ENCODE measurements at regions not wholly inside any gene's neighbourhood (a gene's known extent, or its start where the extent isn't known, plus 50 kb on each side); places are given as distances from the start of the nearest gene placed in this dataset.

DNA sequence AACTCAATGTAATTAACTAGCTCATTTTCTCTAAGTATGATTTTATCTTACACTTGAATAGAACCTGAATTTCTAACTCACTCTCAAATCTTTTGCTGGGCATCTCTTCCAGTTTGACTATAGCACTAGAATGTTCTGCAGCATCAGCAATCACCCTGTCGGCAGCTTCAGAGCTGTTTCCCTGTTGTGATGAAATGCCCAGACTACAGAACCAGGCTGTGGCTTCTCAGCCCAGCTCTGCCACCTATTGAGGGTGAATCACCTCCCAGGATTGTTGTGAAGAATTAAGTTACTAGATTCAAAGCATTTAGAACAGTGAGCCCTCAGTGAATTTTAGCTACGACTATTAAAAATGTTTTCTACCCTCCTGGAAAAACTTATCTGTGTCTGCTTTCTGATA lies 90.4 kb upstream of the ANKRD55 start:
- Histone ChIP-seq H3K36me3 (ENCODE audit: insufficient read depth, low read length) (no peaks in the 10 kb centered on the region), H3K4me3 (ENCODE audit: low read length, poor library complexity, severe bottlenecking) (no peak overlapping the region), H3K9ac (ENCODE audit: low read depth, low read length, poor library complexity, severe bottlenecking) (no peak overlapping the region), H3K27me3 (ENCODE audit: insufficient read depth, low read length, poor library complexity, severe bottlenecking) (no peaks in the 10 kb centered on the region), H3F3A (ENCODE audit: low read depth) (peaks cover under 1% of the 10 kb centered on the region; the same call in 1 of the 2 replicates), H3K4me2 (ENCODE audit: low read depth, low read length, poor library complexity, severe bottlenecking) (no peak overlapping the region), H3K79me2 (ENCODE audit: insufficient read depth, low read length) (no peaks in the 10 kb centered on the region), H3K4me1 (ENCODE audit: insufficient read depth, low read length, poor library complexity, severe bottlenecking) (peaks cover 29% of the 10 kb centered on the region), H3K9me2 (replicated peaks; ENCODE audit: low read depth, low read length) (no peaks in the 10 kb centered on the region), H2AFZ (ENCODE audit: low read length) (no peak overlapping the region), H4K20me1 (ENCODE audit: insufficient read depth, low read length, poor library complexity, severe bottlenecking) (no peaks in the 10 kb centered on the region), H3K9me3 (ENCODE audit: insufficient read depth, low read depth, low read length) (no peaks in the 10 kb centered on the region)
- TF ChIP-seq, protein P1, sequence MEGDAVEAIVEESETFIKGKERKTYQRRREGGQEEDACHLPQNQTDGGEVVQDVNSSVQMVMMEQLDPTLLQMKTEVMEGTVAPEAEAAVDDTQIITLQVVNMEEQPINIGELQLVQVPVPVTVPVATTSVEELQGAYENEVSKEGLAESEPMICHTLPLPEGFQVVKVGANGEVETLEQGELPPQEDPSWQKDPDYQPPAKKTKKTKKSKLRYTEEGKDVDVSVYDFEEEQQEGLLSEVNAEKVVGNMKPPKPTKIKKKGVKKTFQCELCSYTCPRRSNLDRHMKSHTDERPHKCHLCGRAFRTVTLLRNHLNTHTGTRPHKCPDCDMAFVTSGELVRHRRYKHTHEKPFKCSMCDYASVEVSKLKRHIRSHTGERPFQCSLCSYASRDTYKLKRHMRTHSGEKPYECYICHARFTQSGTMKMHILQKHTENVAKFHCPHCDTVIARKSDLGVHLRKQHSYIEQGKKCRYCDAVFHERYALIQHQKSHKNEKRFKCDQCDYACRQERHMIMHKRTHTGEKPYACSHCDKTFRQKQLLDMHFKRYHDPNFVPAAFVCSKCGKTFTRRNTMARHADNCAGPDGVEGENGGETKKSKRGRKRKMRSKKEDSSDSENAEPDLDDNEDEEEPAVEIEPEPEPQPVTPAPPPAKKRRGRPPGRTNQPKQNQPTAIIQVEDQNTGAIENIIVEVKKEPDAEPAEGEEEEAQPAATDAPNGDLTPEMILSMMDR (conservative IDR thresholded peaks at IDR 0.05; ENCODE audit: low read length): no peak
- TF ChIP-seq EZH2phosphoT487 (IDR thresholded peaks at IDR 0.05; ENCODE audit: borderline replicate concordance): no peak

GRCh38 chr5:56322592-56322991 lies 89.5 kb upstream of the ANKRD55 start:
- Histone ChIP-seq H3K4me1 (ENCODE audit: insufficient read depth, low read length, poor library complexity, severe bottlenecking) (peaks cover 28% of the 10 kb centered on the region), H4K20me1 (ENCODE audit: insufficient read depth, low read length, poor library complexity, severe bottlenecking) (no peaks in the 10 kb centered on the region), H3K4me3 (ENCODE audit: low read length, poor library complexity, severe bottlenecking) (no peak overlapping the region), H3K9me2 (replicated peaks; ENCODE audit: low read depth, low read length) (no peaks in the 10 kb centered on the region), H3K36me3 (ENCODE audit: insufficient read depth, low read length) (no peaks in the 10 kb centered on the region), H3K9ac (ENCODE audit: low read depth, low read length, poor library complexity, severe bottlenecking) (no peak overlapping the region), H3K4me2 (ENCODE audit: low read depth, low read length, poor library complexity, severe bottlenecking) (no peak overlapping the region), H2AFZ (ENCODE audit: low read length) (no peak overlapping the region), H3K9me3 (ENCODE audit: insufficient read depth, low read depth, low read length) (no peaks in the 10 kb centered on the region), H3K79me2 (ENCODE audit: insufficient read depth, low read length) (no peaks in the 10 kb centered on the region), H3F3A (ENCODE audit: low read depth) (no peaks in the 10 kb centered on the region), H3K27me3 (ENCODE audit: insufficient read depth, low read length, poor library complexity, severe bottlenecking) (no peaks in the 10 kb centered on the region)
- TF ChIP-seq, protein P1 (conservative IDR thresholded peaks at IDR 0.05; ENCODE audit: low read length): no peak
- no peak for TF ChIP-seq EZH2phosphoT487 (IDR thresholded peaks at IDR 0.05; ENCODE audit: borderline replicate concordance)

- H3K9me3 ChIP-seq (ENCODE audit: insufficient read depth, low read depth, low read length): no peaks in the 10 kb centered on the region
- H3K36me3 ChIP-seq (ENCODE audit: insufficient read depth, low read length): no peaks in the 10 kb centered on the region
- H2AFZ ChIP-seq (ENCODE audit: low read length): no peak overlapping the region
- H3K27me3 ChIP-seq (ENCODE audit: insufficient read depth, low read length, poor library complexity, severe bottlenecking): no peaks in the 10 kb centered on the region
- H3K4me2 ChIP-seq (ENCODE audit: low read depth, low read length, poor library complexity, severe bottlenecking): no peak overlapping the region
- H3K9me2 ChIP-seq (replicated peaks; ENCODE audit: low read depth, low read length): no peaks in the 10 kb centered on the region
- H3K4me3 ChIP-seq (ENCODE audit: low read length, poor library complexity, severe bottlenecking): no peak overlapping the region
- TF ChIP-seq EZH2phosphoT487 (IDR thresholded peaks at IDR 0.05; ENCODE audit: borderline replicate concordance): no peak
- TF ChIP-seq, protein P1 (conservative IDR thresholded peaks at IDR 0.05; ENCODE audit: low read length): no peak
- no peaks in the 10 kb centered on the region for H4K20me1 ChIP-seq (ENCODE audit: insufficient read depth, low read length, poor library complexity, severe bottlenecking)
- no peaks in the 10 kb centered on the region for H3F3A ChIP-seq (ENCODE audit: low read depth)
- H3K79me2 ChIP-seq (ENCODE audit: insufficient read depth, low read length): no peaks in the 10 kb centered on the region
- H3K4me1 ChIP-seq (ENCODE audit: insufficient read depth, low read length, poor library complexity, severe bottlenecking): peaks cover 27% of the 10 kb centered on the region
- no peak overlapping the region for H3K9ac ChIP-seq (ENCODE audit: low read depth, low read length, poor library complexity, severe bottlenecking)
These were observed 88.2 kb upstream of the ANKRD55 start for GRCh38 chr5:56321236-56321881.

Measured in Loucy (cell line).